ENCODE measurements at regions not wholly inside any gene's neighbourhood (a gene's known extent, or its start where the extent isn't known, plus 50 kb on each side); places are given as distances from the start of the nearest gene placed in this dataset.

DNA sequence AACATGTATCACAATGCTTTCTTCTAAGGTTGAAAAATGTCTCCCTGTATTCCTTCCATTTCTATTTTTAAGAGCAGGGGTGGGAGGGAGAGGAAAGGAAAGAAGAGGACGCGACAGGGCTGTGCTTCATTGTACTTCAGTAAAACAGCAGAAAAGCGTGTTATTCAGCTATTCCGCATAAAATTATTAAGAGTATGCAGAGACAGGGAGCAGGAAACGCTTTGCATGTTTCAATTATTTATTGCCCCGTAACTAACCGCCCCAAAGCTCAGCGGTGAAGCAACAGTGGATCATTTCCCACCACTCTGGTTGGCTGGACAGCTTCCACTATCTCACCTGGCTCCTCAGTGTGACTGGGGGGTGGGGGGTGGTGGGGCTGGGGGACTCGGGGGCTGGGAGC is 188.9 kb downstream of the TTLL2 start:
- DNase-seq (ENCODE audit: low read depth, low spot score) = no peak

DNA sequence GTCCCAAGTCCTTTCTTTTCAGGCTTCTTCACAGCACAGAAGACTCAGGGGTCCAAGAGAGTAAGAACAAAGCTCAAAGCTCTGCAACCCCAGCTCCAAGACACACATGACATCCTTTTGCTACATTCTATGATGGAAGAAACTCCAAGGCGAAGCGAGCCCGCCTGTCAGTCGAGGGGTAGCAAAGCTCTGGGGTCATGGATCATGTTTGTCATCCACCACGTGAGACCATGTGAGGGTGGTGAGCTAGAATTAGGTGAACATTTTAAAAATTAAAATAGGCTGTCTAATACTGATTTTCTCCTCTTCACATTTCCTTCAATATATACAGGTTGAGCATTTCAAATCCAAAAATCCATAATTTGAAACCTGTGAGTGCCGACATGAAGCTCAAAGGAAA is 189.6 kb downstream of the TTLL2 start:
- DNase-seq (ENCODE audit: low read depth, low spot score) = no peak

- no peak for DNase-seq (ENCODE audit: low read depth, low spot score)
These were observed 191.1 kb downstream of the TTLL2 start for GRCh38 chr6:167515873-167516507.

GRCh38 chr6:167517254-167517916 is 192.5 kb downstream of the TTLL2 start:
- no peak for DNase-seq (ENCODE audit: low read depth, low spot score)

GRCh38 chr6:167523426-167523825 is 198.5 kb downstream of the TTLL2 start:
- no peak for DNase-seq (ENCODE audit: low read depth, low spot score)

GRCh38 chr6:167524261-167525111 is 199.6 kb downstream of the TTLL2 start:
- no peak for DNase-seq (ENCODE audit: low read depth, low spot score)

- no peak for DNase-seq (ENCODE audit: low read depth, low spot score)
These were observed 200.9 kb downstream of the TTLL2 start for GRCh38 chr6:167525774-167526173.

GRCh38 chr6:167526465-167527368 is 201.8 kb downstream of the TTLL2 start:
- no peak for DNase-seq (ENCODE audit: low read depth, low spot score)

DNA sequence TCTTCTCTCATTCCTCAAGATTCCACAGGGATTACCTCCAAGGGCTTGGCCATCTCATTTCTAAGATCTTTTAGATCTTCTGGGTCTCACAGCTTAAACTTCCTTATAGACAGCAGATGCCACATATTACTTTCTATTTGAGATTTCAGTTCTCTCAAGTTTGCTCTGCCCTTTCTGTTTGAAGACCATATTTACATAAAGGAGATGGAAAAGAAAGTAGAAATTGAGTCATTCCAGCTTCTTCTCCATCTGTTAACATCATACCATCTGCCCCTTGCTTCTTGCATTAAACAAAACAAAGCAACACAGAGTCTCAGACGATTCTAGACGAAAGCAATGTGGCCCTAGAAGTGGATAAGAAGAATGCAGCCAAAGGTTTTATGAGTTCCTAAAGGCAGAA is 203.4 kb downstream of the TTLL2 start:
- DNase-seq (ENCODE audit: low read depth, low spot score) = no peak

- no peak for DNase-seq (ENCODE audit: low read depth, low spot score)
These were observed 204.1 kb downstream of the TTLL2 start for GRCh38 chr6:167528976-167529375.

- DNase-seq (ENCODE audit: low read depth, low spot score) = no peak
These were observed 204.8 kb downstream of the TTLL2 start for GRCh38 chr6:167529444-167530335.

DNA sequence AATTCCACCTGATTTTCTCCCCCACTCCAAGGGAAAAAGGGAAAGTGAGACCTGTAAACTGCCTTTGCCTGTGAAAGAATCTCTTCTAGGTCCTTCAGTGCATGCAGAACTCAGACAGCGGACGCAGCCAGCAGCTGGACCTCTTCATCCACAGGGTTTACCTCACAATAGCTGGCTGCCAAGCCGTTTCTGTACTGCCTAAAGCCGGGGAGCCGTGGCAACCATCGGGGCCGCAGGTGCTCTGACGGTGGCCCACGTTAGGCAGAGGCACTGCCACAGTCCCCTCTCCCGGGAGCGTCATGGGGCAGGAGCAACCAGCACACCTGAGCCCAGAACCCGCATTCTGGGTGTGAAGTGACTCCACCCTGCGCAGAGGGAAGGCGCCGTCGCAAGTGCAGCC is 206.1 kb downstream of the TTLL2 start:
- DNase-seq (ENCODE audit: low read depth, low spot score) = no peak

- no peak for DNase-seq (ENCODE audit: low read depth, low spot score)
These were observed 207.8 kb downstream of the TTLL2 start for GRCh38 chr6:167532410-167533288.

- DNase-seq (ENCODE audit: low read depth, low spot score) = no peak
These were observed 209.0 kb downstream of the TTLL2 start for GRCh38 chr6:167533851-167534250.

DNA sequence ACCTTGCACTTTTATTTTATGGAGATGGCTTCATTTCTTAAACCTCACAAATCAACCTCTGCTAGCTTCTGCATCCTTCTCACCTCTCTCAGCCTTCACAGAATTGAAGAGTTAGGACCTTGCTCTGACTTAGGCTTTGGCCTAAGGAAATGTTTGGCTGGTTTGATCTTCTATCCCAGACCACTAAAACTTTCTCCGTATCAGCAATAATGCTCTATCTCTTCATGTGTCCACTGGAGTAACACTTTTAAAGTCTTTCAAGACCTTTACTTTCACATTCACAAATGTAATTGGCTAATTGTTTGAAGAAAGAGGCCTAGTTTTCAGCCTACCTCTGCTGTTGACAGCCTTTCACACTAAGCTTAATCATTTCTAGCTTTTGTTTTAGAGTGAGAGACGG is 212.9 kb downstream of the TTLL2 start:
- DNase-seq (ENCODE audit: low read depth, low spot score) = no peak

- no peak for DNase-seq (ENCODE audit: low read depth, low spot score)
These were observed 213.9 kb downstream of the TTLL2 start for GRCh38 chr6:167538746-167539145.

DNA sequence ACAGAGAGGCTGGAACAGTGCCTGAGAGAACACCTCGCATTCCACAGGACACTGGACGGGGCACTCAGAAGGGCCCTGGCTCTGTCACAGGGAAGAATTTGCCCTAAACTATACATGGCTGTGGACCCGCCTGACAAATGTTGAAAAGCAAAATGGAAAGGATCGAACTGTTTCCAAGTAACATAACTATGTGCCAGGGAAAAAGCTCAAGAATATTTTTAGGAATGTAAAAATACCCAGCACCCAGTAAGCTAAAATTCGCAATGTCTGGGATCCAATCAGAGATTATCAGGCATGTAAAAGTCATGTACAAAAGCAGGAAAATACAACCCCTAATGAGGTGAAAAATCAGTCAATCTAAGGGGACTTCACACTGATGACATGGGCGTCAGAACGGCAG is 215.9 kb downstream of the TTLL2 start:
- DNase-seq (ENCODE audit: low read depth, low spot score) = no peak

- no peak for DNase-seq (ENCODE audit: low read depth, low spot score)
These were observed 216.7 kb downstream of the TTLL2 start for GRCh38 chr6:167541544-167541943.

DNA sequence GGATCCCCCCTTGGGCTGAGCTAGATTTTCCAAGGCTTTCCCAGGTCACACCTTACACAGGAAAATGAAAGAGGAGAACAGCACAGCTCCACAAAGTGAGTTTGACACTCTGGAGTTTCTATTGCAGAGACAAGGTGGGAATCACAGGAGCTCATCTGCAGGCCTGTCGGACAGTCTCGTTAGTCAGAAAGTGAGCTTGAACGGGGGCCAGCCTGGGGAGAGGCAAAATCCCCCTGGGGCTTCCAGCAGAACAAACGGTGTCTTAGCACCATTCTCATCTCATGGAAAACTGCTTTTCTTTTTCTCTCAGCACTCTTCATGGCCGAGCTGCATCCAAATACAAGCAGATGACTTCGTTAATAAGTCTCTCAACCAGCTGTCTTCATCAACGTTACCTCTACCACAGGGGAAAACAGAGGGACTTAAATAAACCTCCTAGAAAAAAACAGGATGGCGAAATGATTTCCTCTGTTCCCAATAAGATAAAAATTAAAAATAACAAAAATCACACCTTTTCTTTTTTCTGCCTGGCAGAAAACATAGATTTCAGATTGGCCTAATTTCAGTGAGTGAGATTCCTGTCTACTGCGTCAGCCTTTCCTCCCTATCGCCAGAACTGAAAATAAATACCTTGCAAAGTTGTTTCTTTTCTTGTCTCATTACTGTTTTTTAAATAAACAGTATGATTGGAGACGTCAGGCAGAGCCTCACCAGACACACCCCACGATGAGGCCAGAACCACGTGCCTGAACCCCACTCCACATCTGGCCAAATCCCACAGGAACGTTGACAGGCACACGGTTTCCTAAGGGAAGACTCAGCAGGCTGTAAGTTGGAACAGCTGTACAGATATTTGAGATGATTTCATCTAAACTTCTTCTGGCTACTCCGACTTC is 219.0 kb downstream of the TTLL2 start:
- DNase-seq (ENCODE audit: low read depth, low spot score) = peak; percentile 74
